ENCODE measurements at regions not wholly inside any gene's neighbourhood (a gene's known extent, or its start where the extent isn't known, plus 50 kb on each side); places are given as distances from the start of the nearest gene placed in this dataset.

GRCh38 chr9:25913806-25914205, 235.6 kb upstream of the TUSC1 start:
- H3K4me3 ChIP-seq (ENCODE audit: low read length), result no peak overlapping the region
- DNase-seq (ENCODE audit: low read depth), result no peak

GRCh38 chr9:25904701-25905100, 226.5 kb upstream of the TUSC1 start:
- no peak for DNase-seq (ENCODE audit: low read depth)
- TF ChIP-seq CTCF (conservative IDR thresholded peaks at IDR 0.05; ENCODE audit: low read depth, low read length), result no peak
- H3K4me3 ChIP-seq (ENCODE audit: low read length), result no peak overlapping the region

More at GRCh38 chr9:25913806-25914205, 235.6 kb upstream of the TUSC1 start:
- TF ChIP-seq CTCF (conservative IDR thresholded peaks at IDR 0.05; ENCODE audit: low read depth, low read length), result no peak

GRCh38 chr9:25891527-25891926, 213.3 kb upstream of the TUSC1 start:
- no peak overlapping the region for H3K4me3 ChIP-seq (ENCODE audit: low read length)
- no peak for DNase-seq (ENCODE audit: low read depth)
- no peak for TF ChIP-seq CTCF (conservative IDR thresholded peaks at IDR 0.05; ENCODE audit: low read depth, low read length)

- no peak for TF ChIP-seq CTCF (conservative IDR thresholded peaks at IDR 0.05; ENCODE audit: low read depth, low read length)
- no peak for DNase-seq (ENCODE audit: low read depth)
- H3K4me3 ChIP-seq (ENCODE audit: low read length), result no peak overlapping the region
Measured at GRCh38 chr9:25889661-25890060, 211.4 kb upstream of the TUSC1 start.

- no peak overlapping the region for H3K4me3 ChIP-seq (ENCODE audit: low read length)
- no peak for DNase-seq (ENCODE audit: low read depth)
- no peak for TF ChIP-seq CTCF (conservative IDR thresholded peaks at IDR 0.05; ENCODE audit: low read depth, low read length)
Measured at GRCh38 chr9:25876248-25876647, 198.0 kb upstream of the TUSC1 start.

GRCh38 chr9:25864509-25864908, 186.3 kb upstream of the TUSC1 start:
- H3K4me3 ChIP-seq (ENCODE audit: low read length), result no peak overlapping the region
- DNase-seq (ENCODE audit: low read depth), result no peak
- no peak for TF ChIP-seq CTCF (conservative IDR thresholded peaks at IDR 0.05; ENCODE audit: low read depth, low read length)

GRCh38 chr9:25861421-25861820, 183.2 kb upstream of the TUSC1 start:
- no peak for DNase-seq (ENCODE audit: low read depth)
- TF ChIP-seq CTCF (conservative IDR thresholded peaks at IDR 0.05; ENCODE audit: low read depth, low read length), result no peak
- no peak overlapping the region for H3K4me3 ChIP-seq (ENCODE audit: low read length)

Data from retinal pigment epithelial cell (primary cell).